HUDEP-2 (cell line): ENCODE measurements at regions not wholly inside any gene's neighbourhood (a gene's known extent, or its start where the extent isn't known, plus 50 kb on each side); places are given as distances from the start of the nearest gene placed in this dataset.
"Not testable (repeated sequence)": the region's sequence is repeated elsewhere in the genome, so short reads cannot be mapped to it uniquely, and the experiment has no call there.

ENCODE experiments used
- DNase-seq, 76 experiments: peaks; one replicate each; lab custom pipeline; 2025; ENCODE audit not compliant: unreplicated experiment in 76 of 76; lab: John Stamatoyannopoulos, UW

DNA sequence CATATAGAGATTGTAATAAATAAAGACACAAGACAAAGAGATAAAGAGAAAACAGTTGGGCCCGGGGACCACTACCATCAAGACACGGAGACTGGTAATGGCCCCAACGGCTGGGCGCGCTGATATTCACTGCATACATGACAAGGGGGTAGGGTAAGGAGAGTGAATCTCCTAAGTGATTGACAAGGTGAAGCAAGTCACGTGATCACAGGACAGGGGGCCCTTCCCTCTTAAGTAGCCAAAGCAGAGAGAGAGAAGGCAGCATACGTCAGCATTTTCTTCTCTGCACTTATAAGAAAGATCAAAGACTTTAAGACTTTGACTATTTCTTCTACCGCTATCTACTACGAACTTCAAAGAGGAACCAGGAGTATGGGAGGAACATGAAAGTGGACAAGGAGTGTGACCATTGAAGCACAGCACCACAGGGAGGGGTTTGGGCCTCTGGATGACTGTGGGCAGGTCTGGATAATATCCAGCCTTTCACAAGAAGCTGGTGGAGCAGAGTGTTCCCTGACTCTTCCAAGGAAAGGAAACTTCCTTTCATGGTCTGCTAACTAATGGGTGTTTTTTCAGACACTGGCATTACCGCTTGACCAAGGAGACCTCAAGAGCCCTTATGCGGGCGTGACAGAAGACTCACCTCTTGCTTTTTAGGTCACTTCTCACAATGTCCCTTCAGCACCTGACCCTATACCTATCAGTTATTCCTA lies 75.6 kb downstream of the MRPL39 start:
- not testable (repeated sequence) for DNase-seq

DNA sequence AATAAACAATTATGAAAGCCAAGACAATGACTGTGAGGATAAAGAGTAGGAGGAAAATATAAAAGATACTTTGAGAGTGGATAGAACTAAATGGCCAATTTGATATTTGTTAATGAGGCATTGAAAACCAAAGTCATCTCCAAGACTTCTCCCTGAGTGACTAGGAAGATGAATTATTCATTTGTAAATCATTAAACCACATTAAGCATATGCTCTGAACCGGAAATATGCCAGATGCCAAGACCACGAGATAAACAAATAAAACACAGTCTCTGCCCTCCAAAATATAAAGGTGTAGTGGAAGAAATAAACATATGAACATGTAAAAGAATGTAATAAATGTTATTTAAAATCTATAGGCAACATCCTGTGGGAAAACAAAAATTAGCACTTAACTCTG lies 78.8 kb downstream of the MRPL39 start:
- no peak for DNase-seq

DNA sequence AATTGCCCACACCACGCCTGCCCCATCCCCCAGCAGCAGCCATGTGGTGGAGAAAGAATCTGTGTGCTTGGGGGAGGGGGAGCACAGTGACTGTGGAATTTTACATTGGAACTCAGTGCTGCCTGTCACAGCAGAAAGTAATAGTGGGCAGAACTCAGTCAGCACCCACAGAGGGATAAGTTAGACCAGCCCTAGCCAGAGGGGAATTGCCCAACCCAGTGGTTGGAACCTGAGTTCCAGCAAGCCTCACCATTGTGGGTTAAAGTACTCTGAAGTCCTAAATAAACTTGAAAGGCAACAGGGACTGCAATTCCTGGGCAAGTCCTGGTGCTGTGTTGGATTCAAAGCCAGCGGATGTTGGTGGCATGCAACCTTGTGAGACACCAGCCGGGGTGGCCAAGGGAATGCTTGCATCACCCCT lies 88.8 kb downstream of the MRPL39 start:
- no peak for DNase-seq

DNA sequence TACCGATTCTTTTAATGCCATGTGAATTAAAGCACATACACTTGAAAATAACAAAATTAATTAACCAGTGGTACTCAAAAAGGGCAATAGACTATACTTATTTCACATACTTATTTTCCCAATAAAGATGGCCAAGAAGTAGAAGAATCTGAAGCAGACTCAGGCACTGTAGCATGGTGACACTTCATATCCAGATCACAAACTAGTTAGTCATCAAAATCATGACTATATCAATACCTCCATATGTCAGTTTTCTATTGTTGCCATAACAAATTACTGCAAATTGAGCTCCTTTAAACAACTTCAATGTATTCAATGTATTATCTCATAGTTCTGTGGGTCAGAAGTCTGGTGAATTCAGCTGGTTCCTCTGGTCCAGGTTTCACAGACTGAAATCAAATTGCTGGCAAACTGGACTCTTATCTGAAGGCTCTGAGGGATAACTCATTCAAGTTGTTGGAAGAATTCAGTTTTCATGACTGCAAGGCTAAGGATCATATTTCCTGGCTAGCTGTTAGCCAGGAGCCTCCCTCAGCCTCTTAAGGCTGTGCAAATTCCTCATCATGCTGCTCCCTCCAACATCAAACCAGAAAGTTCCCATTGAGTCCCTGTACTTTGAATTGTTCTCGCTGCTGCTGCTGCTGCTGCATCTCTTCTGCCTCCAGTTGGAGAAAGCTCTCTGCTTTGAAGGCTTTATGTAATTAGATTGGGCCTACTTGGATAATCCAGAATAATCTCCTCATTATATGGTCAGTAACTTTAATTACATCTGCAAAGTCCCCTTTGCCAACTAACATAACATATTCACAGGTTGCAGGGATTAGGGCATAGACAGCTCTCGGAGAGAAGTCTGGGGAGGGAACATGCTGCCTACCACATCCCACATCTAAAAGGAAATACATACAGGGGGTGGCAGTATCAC lies 91.5 kb downstream of the MRPL39 start:
- DNase-seq, result no peak

DNA sequence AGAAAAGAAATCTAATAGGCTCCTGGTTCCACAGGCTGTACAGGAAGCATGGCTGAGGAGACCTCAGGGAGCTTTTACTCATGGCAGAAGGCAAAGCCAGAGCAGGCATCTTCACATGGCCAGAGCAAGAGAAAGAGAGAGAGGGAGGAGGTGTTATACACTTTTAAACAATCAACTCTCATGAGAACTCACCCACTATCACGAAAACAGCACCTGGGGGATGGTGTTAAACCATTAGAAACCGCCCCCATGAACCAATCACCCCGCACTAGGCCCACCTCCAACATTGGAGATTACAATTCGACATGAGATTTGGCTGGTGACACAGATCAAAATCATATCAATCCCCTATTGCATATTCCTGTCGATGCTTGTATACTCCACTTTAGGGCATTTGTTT lies 93.5 kb downstream of the MRPL39 start:
- DNase-seq, result no peak

DNA sequence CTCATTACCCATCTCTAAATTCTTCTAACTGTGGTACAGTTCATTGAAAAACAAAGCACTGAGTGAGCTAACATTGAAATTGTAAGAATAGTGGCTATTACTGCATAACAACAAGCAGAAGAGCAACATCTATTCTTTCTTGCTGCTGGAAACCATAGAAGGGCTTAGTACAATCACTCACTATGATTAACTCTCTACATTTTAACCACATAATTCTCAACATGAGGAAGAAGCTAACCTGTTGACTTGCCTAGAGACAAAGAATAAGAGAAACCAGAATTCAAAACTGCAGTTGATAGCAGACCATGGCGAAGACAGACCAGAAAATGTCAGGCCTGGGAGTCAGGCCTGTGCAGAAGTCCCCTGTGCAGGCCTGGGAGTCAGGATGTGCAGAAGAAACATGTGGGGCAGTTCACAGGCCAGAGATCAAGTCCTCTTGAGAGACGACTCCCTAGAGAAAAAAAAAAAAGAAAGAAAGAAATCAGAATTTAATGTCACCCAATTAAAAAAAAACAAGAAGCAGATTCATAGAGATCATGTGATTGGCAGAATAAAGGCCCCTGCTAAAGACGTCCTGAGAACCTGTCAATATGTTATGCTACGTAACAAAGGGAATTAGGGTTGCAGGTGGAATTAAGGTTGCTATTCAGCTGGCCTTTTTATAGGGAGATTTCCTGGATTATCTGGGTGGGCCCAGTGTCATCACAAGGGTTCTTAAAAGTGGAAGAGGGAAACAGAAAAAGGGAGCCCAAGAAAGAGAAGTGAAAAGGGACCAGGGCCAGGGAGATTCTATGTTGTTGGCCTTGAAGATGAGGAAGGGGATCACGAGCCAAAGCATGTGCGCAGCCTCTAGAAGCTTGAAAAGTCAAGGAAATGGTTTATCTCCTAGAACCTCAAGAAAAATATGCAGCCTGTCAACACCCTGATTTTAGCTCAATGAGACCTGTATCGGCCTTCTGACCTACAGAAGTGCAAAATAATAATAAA lies 94.9 kb downstream of the MRPL39 start:
- DNase-seq, result no peak

DNA sequence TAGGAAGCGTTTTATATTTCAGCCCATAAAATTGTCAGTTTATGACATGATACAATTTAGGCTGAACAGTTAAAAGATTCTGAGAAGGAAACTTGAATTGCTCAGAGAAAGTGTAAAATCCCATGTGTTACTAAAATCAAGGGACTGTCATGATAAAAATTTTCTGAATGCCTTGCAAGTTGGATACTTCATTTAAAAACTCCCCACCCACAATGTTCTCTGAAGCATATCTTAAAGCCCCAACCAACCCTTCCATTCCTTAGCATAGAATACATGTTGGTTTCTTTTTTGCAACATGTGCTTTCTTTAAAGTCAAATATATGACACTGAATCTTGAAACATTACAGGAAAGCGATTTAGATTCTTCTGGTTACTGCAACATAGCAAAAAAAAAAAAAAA lies 97.4 kb downstream of the MRPL39 start:
- no peak for DNase-seq

DNA sequence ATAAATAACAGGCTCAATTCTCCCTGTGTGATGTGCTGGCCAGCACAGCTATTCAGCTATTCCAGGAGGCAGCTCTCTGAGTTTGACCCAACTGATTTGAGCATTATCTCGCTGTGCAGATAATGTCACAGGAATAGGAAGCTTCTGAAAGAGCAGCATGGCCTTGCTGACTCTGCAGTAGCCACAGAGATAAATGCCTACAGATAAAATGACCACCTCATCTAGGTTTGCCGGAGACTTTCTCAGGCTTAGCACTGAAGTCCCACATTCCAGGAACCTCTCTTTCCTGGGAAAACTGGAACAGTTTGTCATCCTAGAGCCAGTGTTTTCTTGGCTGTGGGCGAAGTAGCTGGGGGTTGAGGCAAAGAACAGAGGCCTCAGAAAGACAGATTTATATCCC lies 98.9 kb downstream of the MRPL39 start:
- DNase-seq, result no peak

DNA sequence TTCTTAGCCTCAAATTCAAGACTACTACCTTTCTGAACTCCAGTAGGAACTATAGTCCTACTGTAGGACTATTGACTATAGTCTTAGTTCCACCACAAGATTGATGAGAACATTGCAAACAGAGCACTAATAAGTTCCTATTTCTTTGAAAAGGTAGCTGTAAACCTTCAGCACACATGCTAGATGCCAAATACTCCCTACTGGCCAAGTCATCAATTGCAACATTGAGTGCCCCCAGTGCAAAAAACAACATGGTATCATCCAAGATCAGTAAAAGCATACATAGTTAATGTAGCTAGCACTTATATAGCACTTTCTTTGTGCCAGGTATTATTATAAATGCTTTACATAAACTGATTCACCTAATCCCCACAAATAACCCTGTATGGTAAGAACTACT lies 99.8 kb downstream of the MRPL39 start:
- no peak for DNase-seq

DNA sequence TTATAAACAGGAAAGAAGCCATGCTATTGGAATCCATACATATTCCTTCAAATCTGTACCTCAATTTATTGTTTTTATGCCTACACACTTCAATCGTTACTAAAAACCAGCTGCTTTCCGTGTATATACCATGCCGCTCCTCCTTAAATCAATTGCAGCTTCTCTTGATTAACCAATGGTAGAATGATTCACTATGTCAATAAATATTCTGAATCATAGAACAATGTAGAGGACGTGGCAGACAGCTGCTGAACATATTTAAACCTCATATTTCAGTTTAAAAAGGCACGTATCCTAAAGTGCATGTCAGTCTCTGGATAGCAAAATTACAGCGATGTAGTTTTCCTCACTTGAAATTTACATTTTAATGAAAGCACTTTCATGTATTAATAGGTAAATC lies 100.4 kb downstream of the MRPL39 start:
- no peak for DNase-seq

DNA sequence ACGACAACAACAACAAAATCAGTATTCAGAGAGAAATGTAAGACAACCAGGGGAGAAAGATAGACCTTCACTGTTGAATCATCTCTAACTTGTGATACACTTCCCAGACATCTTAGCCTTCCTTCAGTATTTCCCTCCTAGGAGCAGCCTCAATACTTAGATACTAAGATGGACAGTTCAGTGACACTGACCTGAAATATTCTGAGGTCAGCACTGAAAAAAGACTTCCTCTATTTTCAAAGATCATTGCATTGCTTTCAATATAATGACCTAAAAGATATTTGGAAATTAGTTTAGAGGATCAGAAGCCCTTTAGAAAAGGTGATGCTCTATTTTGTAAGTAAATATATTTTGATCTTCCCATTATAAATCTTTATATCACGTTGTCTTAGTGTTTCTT lies 101.0 kb downstream of the MRPL39 start:
- no peak for DNase-seq

DNA sequence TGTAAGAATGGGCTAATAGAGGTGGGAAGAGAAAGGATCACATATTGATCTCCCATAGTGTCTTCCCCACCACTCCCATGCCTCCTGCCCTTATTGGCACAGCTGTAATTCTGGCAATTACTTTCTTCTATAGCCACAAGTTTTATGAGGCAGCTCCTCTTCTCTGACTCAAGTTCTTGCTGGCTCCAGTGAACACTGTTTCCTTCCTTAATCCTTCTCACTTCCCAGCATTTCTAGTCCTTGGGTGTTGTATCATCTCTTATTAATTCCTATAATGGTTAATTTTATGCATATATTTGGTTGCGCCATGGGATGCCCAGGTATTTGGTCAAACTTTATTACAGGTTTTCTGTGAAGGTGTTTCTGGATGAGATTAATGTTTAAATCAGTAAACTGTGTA lies 103.3 kb downstream of the MRPL39 start:
- DNase-seq, result no peak

DNA sequence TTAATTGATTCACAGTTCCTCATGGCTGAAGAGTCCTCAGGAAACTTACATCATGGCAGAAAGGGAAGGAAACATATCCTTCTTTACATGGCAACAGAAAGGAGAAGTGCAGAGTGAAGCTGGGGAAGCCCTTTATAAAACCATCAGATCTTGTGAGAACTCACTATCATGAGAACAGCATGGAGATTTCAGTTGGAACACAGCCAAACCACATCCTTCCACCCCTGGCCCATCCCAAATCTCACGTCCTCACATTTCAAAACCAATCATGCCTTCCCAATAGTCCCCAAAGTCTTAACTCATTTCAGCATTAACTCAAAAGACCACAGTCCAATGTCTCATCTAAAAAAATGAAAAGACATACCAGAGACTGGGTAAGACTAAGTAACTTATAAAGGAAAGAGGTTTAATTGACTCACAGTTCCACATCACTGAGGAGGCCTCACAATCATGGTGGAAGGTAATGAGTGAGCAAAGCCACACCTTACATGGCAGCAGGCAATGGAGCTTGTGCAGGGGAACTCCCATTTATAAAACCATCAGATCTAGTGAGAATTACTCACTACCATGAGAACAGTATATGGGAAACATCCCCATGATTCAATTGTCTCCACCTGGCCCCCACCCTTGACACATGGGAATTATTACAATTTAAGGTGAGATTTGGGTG lies 105.2 kb downstream of the MRPL39 start:
- DNase-seq, result no peak

DNA sequence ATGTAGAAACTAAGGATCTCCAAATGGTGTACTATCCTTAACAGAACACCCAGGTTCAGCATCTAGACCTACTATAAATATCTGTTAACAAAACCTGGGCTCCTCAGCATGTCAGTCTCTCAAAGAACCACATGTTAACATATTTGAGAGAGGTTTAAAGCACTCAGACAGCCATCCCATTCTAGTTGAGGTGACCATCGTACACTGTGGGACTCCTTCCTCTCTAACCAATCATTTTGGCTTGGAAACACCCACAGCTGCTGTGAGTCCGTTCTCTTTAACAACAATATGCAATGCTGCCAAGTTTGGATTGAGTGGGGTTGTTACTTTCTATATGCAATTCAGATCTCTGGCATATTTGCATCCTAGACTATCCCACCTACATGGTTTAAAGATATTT lies 105.8 kb downstream of the MRPL39 start:
- no peak for DNase-seq

DNA sequence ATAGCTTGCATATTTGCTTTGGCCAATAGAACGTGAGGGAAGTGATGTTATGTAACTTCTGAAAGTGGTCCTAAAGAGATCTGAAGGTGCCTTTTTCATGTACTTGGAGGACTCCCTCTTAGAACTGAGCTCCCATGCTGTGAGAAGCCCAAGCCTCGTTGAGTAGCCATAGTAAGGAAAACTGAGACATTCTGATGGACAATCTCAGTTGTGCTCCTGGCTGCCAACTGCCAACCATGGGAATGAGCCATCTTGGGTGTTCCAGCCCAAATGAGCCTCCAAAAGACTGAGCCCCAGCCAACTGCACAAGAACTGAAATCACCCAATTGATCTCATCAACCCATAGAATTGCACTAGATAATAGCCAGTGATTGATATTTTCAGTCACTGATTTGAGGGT lies 106.7 kb downstream of the MRPL39 start:
- no peak for DNase-seq

DNA sequence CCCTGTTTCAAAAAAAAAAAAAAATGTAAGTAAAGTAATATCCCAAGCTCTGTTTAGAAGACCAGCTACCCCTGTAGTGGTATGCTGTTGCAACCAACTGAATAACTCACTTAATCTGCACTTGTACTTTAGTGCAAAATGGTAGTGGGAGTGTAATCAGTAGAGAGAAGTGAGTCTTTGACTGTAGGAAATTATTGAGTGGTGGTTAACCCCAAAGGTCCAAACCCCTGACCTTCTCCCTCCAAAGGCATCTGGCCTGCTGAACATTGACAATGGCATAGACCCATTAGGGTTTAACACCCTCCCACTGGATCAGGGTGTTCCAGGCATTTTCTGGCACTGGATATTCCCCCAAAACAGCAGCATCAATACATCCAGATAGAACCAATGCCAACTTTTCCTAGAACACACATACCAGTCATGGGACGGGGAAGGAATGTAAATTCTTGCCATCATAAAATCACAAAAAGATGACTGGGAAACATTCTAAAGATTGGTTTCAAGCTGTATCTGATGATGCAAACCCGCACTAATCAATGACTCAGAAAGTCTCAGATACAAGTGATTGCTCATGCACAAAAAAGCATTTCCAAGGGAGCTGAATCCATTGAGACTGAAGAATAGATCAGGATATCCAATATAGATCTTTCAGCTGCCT lies 110.3 kb downstream of the MRPL39 start:
- DNase-seq, result no peak

DNA sequence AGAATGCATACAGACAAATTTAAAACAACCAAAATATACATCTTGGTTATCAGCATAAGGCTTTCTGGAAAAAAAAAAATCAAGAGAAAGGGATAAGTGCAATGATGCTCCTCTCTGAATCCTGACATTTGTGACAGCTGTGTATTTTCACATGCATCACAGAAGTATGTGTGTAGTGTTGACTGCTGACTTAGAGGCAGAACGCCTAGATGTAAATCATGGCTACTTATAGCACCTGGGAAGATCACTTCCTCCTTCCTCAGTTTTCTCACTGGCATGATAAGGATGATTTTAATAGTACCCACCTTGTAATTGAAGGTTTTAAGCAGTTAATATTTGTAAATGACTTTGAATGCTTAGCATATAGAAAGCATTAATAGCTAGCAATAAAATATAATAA lies 112.5 kb downstream of the MRPL39 start:
- no peak for DNase-seq

DNA sequence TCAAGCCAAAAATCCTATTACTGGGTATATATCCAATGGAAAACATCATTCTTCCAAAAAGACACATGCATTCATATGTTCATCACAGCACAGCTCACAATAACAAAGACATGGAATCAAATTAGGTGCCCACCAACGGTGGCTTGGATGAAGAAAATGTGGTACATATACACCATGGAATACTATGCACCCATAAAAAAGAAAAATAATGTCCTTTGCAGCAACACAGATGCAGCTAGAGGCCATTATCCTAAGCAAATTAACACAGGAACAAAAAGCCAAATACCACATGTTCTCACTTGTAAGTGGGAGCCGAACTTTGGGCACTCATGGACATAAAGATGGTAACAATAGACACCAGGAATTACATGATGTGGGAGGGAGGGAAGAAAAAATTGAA lies 113.6 kb downstream of the MRPL39 start:
- no peak for DNase-seq

DNA sequence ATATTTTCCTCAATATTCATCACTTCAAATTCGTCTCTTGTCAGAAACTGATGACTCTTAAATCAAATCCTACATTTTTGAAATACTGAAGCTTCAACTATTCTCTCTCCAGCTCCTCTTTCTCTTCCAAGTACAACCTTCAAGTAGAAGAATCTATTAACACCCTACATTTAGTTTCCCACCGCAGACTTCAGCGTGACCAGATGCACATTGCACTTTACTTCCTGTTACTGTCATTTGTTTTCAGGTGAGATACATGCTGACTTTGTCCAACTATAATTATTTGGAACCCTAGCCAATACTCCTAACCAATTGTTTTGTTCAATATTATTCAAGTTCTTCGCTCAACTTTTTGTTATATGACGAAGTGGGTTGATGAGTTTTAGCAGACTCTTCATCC lies 116.0 kb downstream of the MRPL39 start:
- no peak for DNase-seq

DNA sequence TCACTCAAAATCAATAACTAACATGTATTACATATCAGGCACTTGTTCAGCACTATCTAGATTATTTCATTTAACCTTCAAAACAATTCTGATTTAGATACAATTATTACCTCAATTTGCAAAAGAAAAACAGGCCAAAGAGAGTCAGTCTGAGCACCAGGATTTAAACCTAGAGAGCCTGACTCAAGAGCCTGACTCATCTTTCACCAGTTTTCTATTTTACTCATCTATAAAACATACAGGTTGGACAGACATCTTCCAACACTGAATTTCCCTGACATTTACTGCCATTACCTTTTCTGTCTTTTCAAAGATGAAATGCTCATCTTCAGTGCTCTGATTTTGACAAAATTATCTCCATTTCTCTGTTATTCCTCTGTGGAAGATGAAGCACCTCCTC lies 116.5 kb downstream of the MRPL39 start:
- no peak for DNase-seq
